CD14-positive monocyte (primary cell): ENCODE measurements at regions not wholly inside any gene's neighbourhood (a gene's known extent, or its start where the extent isn't known, plus 50 kb on each side); places are given as distances from the start of the nearest gene placed in this dataset.

Experiments
- DNase-seq, 3 donors: peaks; one replicate each; pipeline ENCODE4 v3.0.0-alpha.2; 2011 to 2022
- H2AFZ ChIP-seq: 2 replicates; pipeline ENCODE4 v1.6.0; 2012; ENCODE audit warnings: mild to moderate bottlenecking, low read depth, low read length, inconsistent platforms; ENCODE audit not compliant: insufficient read depth, poor library complexity, severe bottlenecking
- H3K27ac ChIP-seq, 2 donors: 1 replicate in 1 of 2; 2 replicates in 1 of 2; pipeline ENCODE4 v1.5.1; 2012 to 2013; ENCODE audit warnings: low read length in 2 of 2, control low read depth in 1 of 2, inconsistent platforms in 1 of 2, low read depth in 1 of 2, mild to moderate bottlenecking in 1 of 2
- H3K27me3 ChIP-seq, 2 donors: one replicate each; pipeline versions ENCODE4 v1.6.0 to v1.6.1; 2011 to 2013; ENCODE audit warnings: low read length in 2 of 2; ENCODE audit not compliant: control insufficient read depth in 2 of 2, insufficient read depth in 2 of 2
- H3K36me3 ChIP-seq, 2 donors: replicated peaks in 1 of 2; 1 replicate in 1 of 2; 2 replicates in 1 of 2; pipeline versions ENCODE4 v1.5.1 to v1.6.1; 2012 to 2013; ENCODE audit warnings: low read length in 2 of 2, control low read depth in 1 of 2, inconsistent platforms in 1 of 2, mild to moderate bottlenecking in 1 of 2; ENCODE audit not compliant: insufficient read depth in 2 of 2, control insufficient read depth in 1 of 2
- H3K4me1 ChIP-seq, 2 donors: 1 replicate in 1 of 2; 2 replicates in 1 of 2; pipeline versions ENCODE4 v1.5.1 to v1.6.1; 2012 to 2013; ENCODE audit warnings: low read length in 2 of 2, control low read depth in 1 of 2, inconsistent platforms in 1 of 2, mild to moderate bottlenecking in 1 of 2, moderate library complexity in 1 of 2; ENCODE audit not compliant: insufficient read depth in 2 of 2, control insufficient read depth in 1 of 2
- H3K4me2 ChIP-seq: replicated peaks from 2 replicates; pipeline ENCODE3; 2012; ENCODE audit warnings: low read length, moderate library complexity, mild to moderate bottlenecking; ENCODE audit not compliant: poor library complexity, severe bottlenecking; ENCODE audit errors: extremely low read depth
- H3K4me3 ChIP-seq, 3 experiments: fragments of 200-600 bp in 1 of 3; sonication (generic) in 1 of 3; replicated peaks in 1 of 3; 1 replicate in 2 of 3; 2 replicates in 1 of 3; pipeline ENCODE4 v1.5.1; 2011 to 2013; ENCODE audit warnings: low read length in 3 of 3, mild to moderate bottlenecking in 3 of 3, control low read depth in 2 of 3, low read depth in 2 of 3, inconsistent platforms in 1 of 3, moderate library complexity in 1 of 3
- H3K79me2 ChIP-seq: 2 replicates; pipeline ENCODE4 v1.6.0; 2012; ENCODE audit warnings: mild to moderate bottlenecking, control low read depth, inconsistent platforms, low read length, moderate library complexity; ENCODE audit not compliant: insufficient read depth
- H3K9ac ChIP-seq: 2 replicates; pipeline ENCODE4 v1.6.0; 2017; ENCODE audit warnings: low read length, mild to moderate bottlenecking; ENCODE audit not compliant: insufficient read depth, poor library complexity, severe bottlenecking
- H3K9me3 ChIP-seq, 2 donors: replicated peaks in 1 of 2; 1 replicate in 1 of 2; 2 replicates in 1 of 2; pipeline versions ENCODE4 v1.5.1 to v1.6.1; 2012 to 2013; ENCODE audit warnings: low read length in 2 of 2, control low read depth in 1 of 2; ENCODE audit not compliant: control insufficient read depth in 1 of 2, insufficient read depth in 1 of 2
- H4K20me1 ChIP-seq: 2 replicates; pipeline ENCODE4 v1.6.0; 2012; ENCODE audit warnings: mild to moderate bottlenecking, low read length, control low read depth, moderate library complexity; ENCODE audit not compliant: insufficient read depth
- H3K27ac Mint-ChIP-seq, 7 donors: one replicate each; pipeline ENCODE4 v1.8.0; 2020; ENCODE audit warnings: mild to moderate bottlenecking in 7 of 7, mixed read lengths in 7 of 7, moderate library complexity in 6 of 7, inconsistent platforms in 2 of 7
- H3K27me3 Mint-ChIP-seq, 3 donors: one replicate each; pipeline ENCODE4 v1.8.0; 2021 to 2022; ENCODE audit warnings: low read depth in 3 of 3, mild to moderate bottlenecking in 3 of 3, mixed read lengths in 3 of 3, moderate library complexity in 3 of 3, inconsistent platforms in 1 of 3
- H3K36me3 Mint-ChIP-seq, 2 donors: one replicate each; pipeline ENCODE4 v1.8.0; 2020; ENCODE audit warnings: mixed read lengths in 2 of 2, inconsistent platforms in 1 of 2, mild to moderate bottlenecking in 1 of 2
- H3K4me1 Mint-ChIP-seq: one replicate; pipeline ENCODE4 v1.8.0; 2020; ENCODE audit warnings: mild to moderate bottlenecking, mixed read lengths
- H3K4me3 Mint-ChIP-seq, 2 donors: one replicate each; pipeline ENCODE4 v1.8.0; 2020; ENCODE audit warnings: mild to moderate bottlenecking in 2 of 2, mixed read lengths in 2 of 2, moderate library complexity in 1 of 2
- H3K9me3 Mint-ChIP-seq, 7 donors: one replicate each; pipeline ENCODE4 v1.8.0; 2020 to 2022; ENCODE audit warnings: mixed read lengths in 7 of 7, mild to moderate bottlenecking in 6 of 7, moderate library complexity in 6 of 7, inconsistent platforms in 2 of 7
- CTCF ChIP-seq: fragments of 200-600 bp; IDR thresholded peaks from one replicate; pipeline ENCODE4 v1.8.0; 2022; ENCODE audit warnings: antibody characterized with exemption, mild to moderate bottlenecking
- WGBS: methylation state at CpG from one replicate; pipeline ENCODE4 v1.1.5; 2013; ENCODE audit warnings: missing lambda C conversion rate; ENCODE audit not compliant: insufficient coverage; 5-methylcytosine and 5-hydroxymethylcytosine counted together
- intact Hi-C, 2 donors: fragments of 100-400 bp; cut with micrococcal nuclease; formaldehyde crosslinking; loops; one replicate each; pipeline versions ENCODE4 v1.15.0 to v1.15.1; 2023

- H3K4me1 ChIP-seq = no peaks in the 10 kb centered on the region
- no peak overlapping the region for H3K4me2 ChIP-seq
- H3K79me2 ChIP-seq = no peaks in the 10 kb centered on the region
- H3K27ac ChIP-seq = no peak overlapping the region
- no peak for TF ChIP-seq CTCF
- H3K27me3 ChIP-seq = no peaks in the 10 kb centered on the region
- Mint-ChIP-seq H3K27me3 (no peaks in the 10 kb centered on the region), H3K9me3 (peaks cover 0 to 2% (median 0%) of the 10 kb centered on the region in 7 donors), H3K4me3 (no peak overlapping the region), H3K36me3 (no peaks in the 10 kb centered on the region), H3K27ac (no peak overlapping the region), H3K4me1 (no peaks in the 10 kb centered on the region)
- no peaks in the 10 kb centered on the region for H3K36me3 ChIP-seq
- H3K9ac ChIP-seq = no peak overlapping the region
- WGBS = 60% methylated on average over 1 of the region's 2 CpGs
- no peaks in the 10 kb centered on the region for H3K9me3 ChIP-seq
- no peaks in the 10 kb centered on the region for H4K20me1 ChIP-seq
- H2AFZ ChIP-seq = no peak overlapping the region
- intact Hi-C loops = no loop called here
- no peak overlapping the region for H3K4me3 ChIP-seq
- no peak for DNase-seq
Observed at GRCh38 chr1:164926107-164926506, 367.1 kb downstream of the PBX1 start.

- no peak overlapping the region for H3K4me3 Mint-ChIP-seq
- H3K9me3 ChIP-seq = no peaks in the 10 kb centered on the region
- no peaks in the 10 kb centered on the region for H3K79me2 ChIP-seq
- H3K4me1 Mint-ChIP-seq = no peaks in the 10 kb centered on the region
- H3K36me3 ChIP-seq = no peaks in the 10 kb centered on the region
- H3K9me3 Mint-ChIP-seq = peaks cover 0 to 6% (median 0%) of the 10 kb centered on the region in 7 donors
- H3K4me2 ChIP-seq = no peak overlapping the region
- H3K4me1 ChIP-seq = no peaks in the 10 kb centered on the region
- no peaks in the 10 kb centered on the region for H4K20me1 ChIP-seq
- no peak overlapping the region for H3K27ac ChIP-seq
- TF ChIP-seq CTCF = no peak
- no peaks in the 10 kb centered on the region for H3K36me3 Mint-ChIP-seq
- peaks cover 0 to 2% (median 0%) of the 10 kb centered on the region in 3 donors for H3K27me3 Mint-ChIP-seq
- no peak overlapping the region for H3K4me3 ChIP-seq
- H3K27me3 ChIP-seq = no peaks in the 10 kb centered on the region
- H2AFZ ChIP-seq = no peak overlapping the region
- no peak overlapping the region for H3K27ac Mint-ChIP-seq
- H3K9ac ChIP-seq = no peak overlapping the region
- no peak for DNase-seq
- intact Hi-C loops = no loop called here
Observed at GRCh38 chr1:164922585-164922984, 363.6 kb downstream of the PBX1 start.
